GM12892 (cell line): ENCODE measurements at regions not wholly inside any gene's neighbourhood (a gene's known extent, or its start where the extent isn't known, plus 50 kb on each side); places are given as distances from the start of the nearest gene placed in this dataset.

Experiments used
- POLR2A ChIP-seq: IDR thresholded peaks from 2 replicates; pipeline ENCODE4 v1.6.1; 2011; ENCODE audit warnings: low read depth, low read length, control low read depth
- POLR2AphosphoS5 ChIP-seq: IDR thresholded peaks from 2 replicates; pipeline ENCODE4 v1.6.1; 2011; ENCODE audit warnings: low read depth, low read length, control low read depth

DNA sequence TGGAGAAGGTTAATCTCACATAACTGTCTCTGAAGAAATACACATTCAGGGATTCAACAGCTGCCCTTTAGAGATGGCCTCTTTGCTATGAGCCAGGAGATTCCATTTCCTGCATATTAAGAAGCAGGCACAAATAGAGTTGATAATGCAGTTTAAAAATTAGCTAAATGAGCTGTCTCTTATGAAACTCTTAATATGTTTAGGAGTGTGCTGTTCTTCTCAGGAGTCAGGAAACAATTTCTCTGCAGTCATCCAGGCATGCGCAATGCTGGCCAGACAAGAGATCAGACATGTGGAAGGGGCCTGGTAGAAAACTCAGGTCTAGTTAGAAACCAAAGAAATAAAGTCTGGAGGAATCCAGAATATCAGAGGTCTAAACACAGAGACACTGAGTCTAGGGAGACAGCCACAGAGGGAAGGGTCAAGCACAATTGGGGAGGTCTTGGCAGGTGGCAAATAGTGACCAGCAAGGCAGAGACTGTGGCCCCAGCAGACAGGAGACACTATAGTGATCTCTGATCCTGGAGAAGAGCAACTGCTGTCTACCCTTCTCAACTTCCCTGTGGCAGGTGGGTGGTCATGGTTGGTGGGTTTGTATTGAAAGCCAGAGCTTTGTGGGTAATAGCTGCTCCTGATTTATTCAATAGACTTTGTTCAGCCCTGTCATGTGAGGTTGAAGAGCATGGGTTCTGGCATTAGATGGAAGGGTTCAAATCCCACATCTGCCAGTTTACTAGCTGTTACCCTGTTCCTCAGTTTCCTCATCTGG is 185.8 kb upstream of the RMST start:
- TF ChIP-seq POLR2AphosphoS5 (no peak), POLR2A (no peak)
